Naive thymus-derived CD4-positive, alpha-beta T cell (primary cell): ENCODE measurements at regions not wholly inside any gene's neighbourhood (a gene's known extent, or its start where the extent isn't known, plus 50 kb on each side); places are given as distances from the start of the nearest gene placed in this dataset.

Source experiments
- ATAC-seq: fragments of 150-1000 bp; cut with Tn5 transposase; 2 replicates; pipeline ENCODE4 v1.10.0; 2021; ENCODE audit warnings: mild to moderate bottlenecking, moderate library complexity
- CTCF ChIA-PET: fragments of 350-600 bp; sonication (Branson Sonifier 250); formaldehyde crosslinking; loops from one replicate; lab custom pipeline; 2021; ENCODE audit warnings: antibody characterized with exemption; lab: Charles Lee
- POLR2A ChIA-PET: fragments of 350-600 bp; sonication (Branson Sonifier 250); formaldehyde crosslinking; loops from one replicate; lab custom pipeline; 2021; ENCODE audit warnings: antibody characterized with exemption, inconsistent platforms; lab: Charles Lee
- DNase-seq, 9 donors: peaks; one replicate each; pipeline versions ENCODE4 v3.0.0 to v3.0.0-alpha.2; 2020 to 2022; ENCODE audit warnings: mixed read lengths in 1 of 9
- H3K27ac ChIP-seq: one replicate; pipeline ENCODE4 v1.7.0; 2013; ENCODE audit warnings: mild to moderate bottlenecking, low read depth, low read length, moderate library complexity
- H3K27me3 ChIP-seq, 2 donors: one replicate each; pipeline ENCODE4 v1.7.0; 2013; ENCODE audit warnings: low read length in 2 of 2, mild to moderate bottlenecking in 2 of 2, moderate library complexity in 2 of 2; ENCODE audit not compliant: control insufficient read depth in 2 of 2, insufficient read depth in 2 of 2
- H3K36me3 ChIP-seq, 3 experiments: 1 replicate in 2 of 3; 2 replicates in 1 of 3; pipeline ENCODE4 v1.7.0; 2013; ENCODE audit warnings: low read length in 3 of 3, mild to moderate bottlenecking in 3 of 3, moderate library complexity in 1 of 3; ENCODE audit not compliant: insufficient read depth in 3 of 3, control insufficient read depth in 2 of 3
- H3K4me1 ChIP-seq, 2 donors: one replicate each; pipeline ENCODE4 v1.7.0; 2013; ENCODE audit warnings: low read length in 2 of 2, mild to moderate bottlenecking in 2 of 2, moderate library complexity in 1 of 2; ENCODE audit not compliant: control insufficient read depth in 2 of 2, insufficient read depth in 2 of 2
- H3K4me3 ChIP-seq: 2 replicates; pipeline ENCODE4 v1.7.0; 2013; ENCODE audit warnings: mild to moderate bottlenecking, low read length
- H3K9me3 ChIP-seq, 3 experiments: 1 replicate in 2 of 3; 2 replicates in 1 of 3; pipeline ENCODE4 v1.7.0; 2013; ENCODE audit warnings: low read length in 3 of 3; ENCODE audit not compliant: control insufficient read depth in 2 of 3
- H3K27ac Mint-ChIP-seq, 9 donors: one replicate each; pipeline ENCODE4 v1.8.0; 2020 to 2022; ENCODE audit warnings: mixed read lengths in 9 of 9, mild to moderate bottlenecking in 8 of 9, moderate library complexity in 5 of 9, inconsistent platforms in 2 of 9
- H3K27me3 Mint-ChIP-seq, 5 donors: one replicate each; pipeline ENCODE4 v1.8.0; 2021 to 2022; ENCODE audit warnings: mixed read lengths in 5 of 5, mild to moderate bottlenecking in 1 of 5
- H3K36me3 Mint-ChIP-seq, 5 donors: one replicate each; pipeline ENCODE4 v1.8.0; 2020 to 2022; ENCODE audit warnings: mixed read lengths in 5 of 5, mild to moderate bottlenecking in 3 of 5, inconsistent platforms in 1 of 5
- H3K4me1 Mint-ChIP-seq, 7 donors: one replicate each; pipeline ENCODE4 v1.8.0; 2020 to 2022; ENCODE audit warnings: mixed read lengths in 7 of 7, mild to moderate bottlenecking in 3 of 7, inconsistent platforms in 1 of 7
- H3K4me3 Mint-ChIP-seq, 10 donors: one replicate each; pipeline ENCODE4 v1.8.0; 2020 to 2022; ENCODE audit warnings: mild to moderate bottlenecking in 10 of 10, mixed read lengths in 10 of 10, moderate library complexity in 6 of 10, inconsistent platforms in 2 of 10
- H3K9me3 Mint-ChIP-seq, 11 donors: one replicate each; pipeline ENCODE4 v1.8.0; 2020 to 2022; ENCODE audit warnings: mixed read lengths in 11 of 11, mild to moderate bottlenecking in 4 of 11, inconsistent platforms in 1 of 11, moderate library complexity in 1 of 11
- intact Hi-C, 2 donors: fragments of 100-400 bp; cut with micrococcal nuclease; formaldehyde crosslinking; loops; one replicate each; pipeline ENCODE4 v1.15.1; 2023

DNA sequence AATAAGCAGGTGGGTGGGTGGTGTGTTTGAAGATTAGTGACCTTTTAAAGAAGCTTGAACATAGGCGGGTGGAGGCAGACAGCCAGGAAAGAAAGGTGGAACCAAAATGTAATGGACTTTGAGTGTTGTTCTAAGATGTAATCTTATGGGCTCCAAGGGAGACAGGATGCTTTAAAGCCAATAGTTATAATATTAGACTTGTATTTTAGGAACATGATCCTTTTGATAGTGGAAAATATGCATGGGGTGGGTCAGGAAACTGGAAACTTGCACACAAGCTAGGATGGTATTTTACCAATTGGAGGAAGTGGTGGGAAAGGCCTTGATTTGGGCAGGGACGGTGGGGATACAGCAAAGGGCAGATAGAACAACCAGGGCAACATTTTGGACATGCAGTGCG, 151.8 kb upstream of the PDE7B start:
- Mint-ChIP-seq H3K9me3 (peaks cover 0 to 9% (median 0%) of the 10 kb centered on the region in 11 donors), H3K36me3 (peaks cover 0 to 16% (median 0%) of the 10 kb centered on the region in 5 donors), H3K4me1 (peaks cover 0 to 10% (median 0%) of the 10 kb centered on the region in 7 donors), H3K27me3 (peaks cover 0 to 4% (median 0%) of the 10 kb centered on the region in 5 donors), H3K4me3 (no peak overlapping the region), H3K27ac (no peak overlapping the region)
- Histone ChIP-seq H3K9me3 (no peaks in the 10 kb centered on the region), H3K27me3 (no peaks in the 10 kb centered on the region), H3K4me3 (no peak overlapping the region), H3K36me3 (no peaks in the 10 kb centered on the region), H3K4me1 (no peaks in the 10 kb centered on the region), H3K27ac (no peak overlapping the region)
- ATAC-seq (no peak), DNase-seq (no peak)
- ChIA-PET POLR2A (no interaction called here), CTCF (no interaction called here)
- intact Hi-C loops = no loop called here

DNA sequence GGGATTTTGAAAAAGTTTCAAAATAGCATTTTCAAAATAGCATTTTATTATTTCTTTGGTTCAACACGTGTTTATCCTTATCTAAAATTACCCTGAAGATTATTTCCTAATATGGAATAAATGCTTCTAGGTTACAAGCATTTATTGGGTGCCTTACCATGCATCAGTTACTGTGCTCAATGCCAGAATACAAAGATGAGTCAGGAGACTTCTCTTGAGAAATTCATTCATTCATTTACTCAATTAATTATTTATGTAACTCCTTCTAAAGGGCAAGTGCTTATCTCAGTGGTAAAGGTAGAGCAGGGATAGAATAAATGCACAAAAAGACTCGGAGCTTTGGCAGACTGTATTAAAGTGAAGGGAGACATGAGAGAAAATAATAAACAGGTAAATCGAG, 150.1 kb upstream of the PDE7B start:
- Mint-ChIP-seq H3K27ac (no peak overlapping the region), H3K4me3 (no peak overlapping the region), H3K36me3 (peaks cover 0 to 22% (median 0%) of the 10 kb centered on the region in 5 donors), H3K4me1 (peaks cover 0 to 10% (median 0%) of the 10 kb centered on the region in 7 donors), H3K27me3 (peaks cover 0 to 8% (median 0%) of the 10 kb centered on the region in 5 donors), H3K9me3 (peaks cover 0 to 9% (median 0%) of the 10 kb centered on the region in 11 donors)
- DNase-seq (no peak), ATAC-seq (no peak)
- no peak overlapping the region for H3K4me3 ChIP-seq
- CTCF ChIA-PET = no interaction called here
- H3K27me3 ChIP-seq = no peaks in the 10 kb centered on the region
- POLR2A ChIA-PET = no interaction called here
- H3K36me3 ChIP-seq = no peaks in the 10 kb centered on the region
- H3K4me1 ChIP-seq = no peaks in the 10 kb centered on the region
- no peaks in the 10 kb centered on the region for H3K9me3 ChIP-seq
- intact Hi-C loops = no loop called here
- no peak overlapping the region for H3K27ac ChIP-seq

DNA sequence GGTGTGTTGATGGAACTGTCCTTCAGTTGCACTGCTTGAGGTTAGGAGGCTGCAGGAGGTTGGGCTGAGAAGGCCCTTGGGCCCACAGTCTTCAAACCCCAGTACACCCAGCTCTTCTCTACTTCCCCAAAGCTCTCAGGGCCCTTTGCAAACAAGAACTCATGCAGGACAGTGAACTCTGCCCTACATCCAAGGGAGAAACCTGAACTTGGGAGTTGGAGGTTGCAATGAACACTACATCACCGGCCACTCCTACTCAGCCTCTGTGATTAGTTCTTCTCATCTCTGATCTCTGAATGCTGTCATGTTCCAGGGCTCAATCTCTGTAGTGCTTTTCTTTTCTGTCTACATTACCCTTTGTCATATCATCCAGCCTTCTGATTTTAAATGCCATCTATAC, 148.5 kb upstream of the PDE7B start:
- DNase-seq (no peak), ATAC-seq (no peak)
- POLR2A ChIA-PET = no interaction called here
- peaks cover 0 to 10% (median 0%) of the 10 kb centered on the region in 7 donors for H3K4me1 Mint-ChIP-seq
- Histone ChIP-seq H3K4me1 (no peaks in the 10 kb centered on the region), H3K4me3 (no peak overlapping the region), H3K27me3 (no peaks in the 10 kb centered on the region), H3K36me3 (no peaks in the 10 kb centered on the region), H3K9me3 (no peaks in the 10 kb centered on the region), H3K27ac (no peak overlapping the region)
- H3K27ac Mint-ChIP-seq = no peak overlapping the region
- H3K9me3 Mint-ChIP-seq = peaks cover 0 to 8% (median 0%) of the 10 kb centered on the region in 11 donors
- intact Hi-C loops = no loop called here
- CTCF ChIA-PET = no interaction called here
- H3K36me3 Mint-ChIP-seq = peaks cover 0 to 15% (median 0%) of the 10 kb centered on the region in 5 donors
- H3K27me3 Mint-ChIP-seq = peaks cover 0 to 13% (median 0%) of the 10 kb centered on the region in 5 donors
- no peak overlapping the region for H3K4me3 Mint-ChIP-seq

DNA sequence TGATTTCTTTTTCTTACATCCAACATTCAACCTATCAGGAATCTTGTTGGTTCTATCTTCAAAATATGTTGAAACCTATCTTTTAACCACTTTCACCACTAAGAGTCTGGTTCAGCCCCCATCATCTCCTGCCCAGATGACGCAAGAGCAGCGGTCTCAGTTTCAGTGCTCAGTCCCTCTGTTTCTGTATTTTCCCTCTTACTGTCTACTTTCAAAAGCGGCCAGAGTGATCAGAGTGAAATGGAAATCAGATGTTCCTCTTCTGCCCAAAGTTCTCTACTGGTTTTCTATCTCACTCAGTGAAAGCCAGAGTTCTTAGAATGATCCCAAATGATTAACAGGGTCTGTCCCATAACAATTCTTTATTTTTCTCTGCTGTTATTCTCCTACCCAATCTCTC, 147.9 kb upstream of the PDE7B start:
- POLR2A ChIA-PET = no interaction called here
- ATAC-seq = no peak

DNA sequence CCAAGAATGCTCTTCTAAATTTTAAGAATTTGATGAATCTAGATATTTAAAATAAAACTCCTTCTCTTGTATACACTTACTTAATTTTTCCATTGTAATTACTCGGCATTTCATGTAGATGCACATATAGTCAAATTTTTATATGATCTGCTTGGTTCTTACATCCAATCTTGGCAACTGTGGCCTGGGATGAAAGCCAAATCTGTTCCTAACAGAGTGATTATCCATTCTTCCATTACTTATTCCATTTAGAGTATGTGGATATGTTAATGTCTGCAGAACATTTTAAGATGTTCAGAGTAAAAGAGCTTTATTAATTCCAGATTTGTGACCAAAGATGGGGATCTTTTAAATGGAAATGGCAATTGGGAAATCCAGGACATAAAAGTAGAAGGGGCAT, 144.1 kb upstream of the PDE7B start:
- peaks cover 0 to 5% (median 0%) of the 10 kb centered on the region in 5 donors for H3K36me3 Mint-ChIP-seq
- H3K27me3 Mint-ChIP-seq = peaks cover 0 to 12% (median 0%) of the 10 kb centered on the region in 5 donors
- ChIA-PET POLR2A (no interaction called here), CTCF (no interaction called here)
- no peak for ATAC-seq
- DNase-seq = no peak
- no peak overlapping the region for H3K27ac ChIP-seq
- no peaks in the 10 kb centered on the region for H3K27me3 ChIP-seq
- peaks cover 0 to 10% (median 0%) of the 10 kb centered on the region in 7 donors for H3K4me1 Mint-ChIP-seq
- no peaks in the 10 kb centered on the region for H3K9me3 ChIP-seq
- no peak overlapping the region for H3K4me3 Mint-ChIP-seq
- no peaks in the 10 kb centered on the region for H3K4me1 ChIP-seq
- no peak overlapping the region for H3K27ac Mint-ChIP-seq
- no peak overlapping the region for H3K4me3 ChIP-seq
- no peaks in the 10 kb centered on the region for H3K36me3 ChIP-seq
- intact Hi-C loops = no loop called here
- peaks cover 0 to 2% (median 0%) of the 10 kb centered on the region in 11 donors for H3K9me3 Mint-ChIP-seq

More for the DNA sequence above, 147.9 kb upstream of the PDE7B start:
- intact Hi-C loops = no loop called here
- H3K27me3 ChIP-seq = no peaks in the 10 kb centered on the region
- CTCF ChIA-PET = no interaction called here
- no peaks in the 10 kb centered on the region for H3K36me3 ChIP-seq
- no peak overlapping the region for H3K27ac Mint-ChIP-seq
- H3K4me1 Mint-ChIP-seq = peaks cover 0 to 10% (median 0%) of the 10 kb centered on the region in 7 donors
- H3K27ac ChIP-seq = no peak overlapping the region
- H3K9me3 ChIP-seq = no peaks in the 10 kb centered on the region
- H3K4me3 Mint-ChIP-seq = no peak overlapping the region
- no peaks in the 10 kb centered on the region for H3K4me1 ChIP-seq
- H3K27me3 Mint-ChIP-seq = peaks cover 0 to 13% (median 0%) of the 10 kb centered on the region in 5 donors
- peaks cover 0 to 15% (median 0%) of the 10 kb centered on the region in 5 donors for H3K36me3 Mint-ChIP-seq
- no peak for DNase-seq
- no peak overlapping the region for H3K4me3 ChIP-seq
- peaks cover 0 to 7% (median 0%) of the 10 kb centered on the region in 11 donors for H3K9me3 Mint-ChIP-seq

DNA sequence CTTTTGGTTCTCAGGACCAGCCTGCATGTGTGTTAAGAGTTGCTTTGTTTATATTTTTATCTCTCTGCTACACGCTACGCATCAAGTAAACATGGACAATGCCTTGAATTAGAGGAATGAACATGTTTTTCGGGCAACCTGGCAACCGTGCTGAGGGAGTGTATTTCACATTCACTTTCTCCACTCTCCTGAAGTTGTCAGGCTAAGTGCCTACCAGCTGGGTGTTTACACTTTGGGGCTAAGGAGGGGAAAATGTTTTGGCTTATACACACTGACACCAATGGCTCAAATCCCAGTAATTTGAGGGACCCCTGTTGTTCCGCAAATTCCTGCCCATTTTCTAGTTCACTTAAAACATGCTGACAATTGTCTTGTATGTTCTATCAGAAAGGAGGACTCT, 141.5 kb upstream of the PDE7B start:
- Histone ChIP-seq H3K36me3 (no peaks in the 10 kb centered on the region), H3K27me3 (no peaks in the 10 kb centered on the region), H3K4me3 (no peak overlapping the region), H3K4me1 (no peaks in the 10 kb centered on the region), H3K9me3 (no peaks in the 10 kb centered on the region), H3K27ac (no peak overlapping the region)
- no peak overlapping the region for H3K4me3 Mint-ChIP-seq
- CTCF ChIA-PET = no interaction called here
- H3K4me1 Mint-ChIP-seq = no peaks in the 10 kb centered on the region
- H3K9me3 Mint-ChIP-seq = no peaks in the 10 kb centered on the region
- peaks cover 0 to 14% (median 0%) of the 10 kb centered on the region in 5 donors for H3K27me3 Mint-ChIP-seq
- H3K36me3 Mint-ChIP-seq = peaks cover 0 to 4% (median 0%) of the 10 kb centered on the region in 5 donors
- intact Hi-C loops = no loop called here
- POLR2A ChIA-PET = no interaction called here
- no peak overlapping the region for H3K27ac Mint-ChIP-seq
- DNase-seq (no peak), ATAC-seq (no peak)

DNA sequence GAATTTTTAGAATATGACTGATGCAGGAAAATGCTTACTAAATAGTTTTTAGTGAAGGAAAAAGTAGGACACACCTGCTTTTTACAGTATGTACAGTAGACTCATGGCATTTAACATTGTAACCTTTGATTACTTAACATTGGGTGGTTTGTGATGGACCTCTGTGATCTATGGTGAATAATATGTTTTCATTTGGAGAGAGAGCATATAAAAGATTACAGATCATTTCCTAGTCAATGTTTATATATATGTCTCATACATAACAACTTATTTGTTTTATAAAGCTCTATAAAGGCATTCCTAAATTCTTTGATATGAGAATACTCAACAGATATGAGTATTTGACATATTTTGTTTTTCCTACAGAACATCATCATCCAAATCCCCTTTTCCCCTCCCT, 129.3 kb upstream of the PDE7B start:
- no peaks in the 10 kb centered on the region for H3K27me3 Mint-ChIP-seq
- H3K4me3 Mint-ChIP-seq = no peak overlapping the region
- H3K36me3 ChIP-seq = no peaks in the 10 kb centered on the region
- POLR2A ChIA-PET = no interaction called here
- H3K36me3 Mint-ChIP-seq = peaks cover 3 to 48% (median 10%) of the 10 kb centered on the region in 5 donors
- peaks cover 0 to 5% (median 0%) of the 10 kb centered on the region in 7 donors for H3K4me1 Mint-ChIP-seq
- H3K27me3 ChIP-seq = no peaks in the 10 kb centered on the region
- H3K4me3 ChIP-seq = no peak overlapping the region
- CTCF ChIA-PET = interaction anchor here (0.7 to 0.8 kb wide), 2 partner anchors 26 to 94 kb away, joined by 3 read pairs; no protein-coding TSS in a partner anchor
- ATAC-seq (no peak), DNase-seq (no peak)
- no peaks in the 10 kb centered on the region for H3K4me1 ChIP-seq
- H3K27ac ChIP-seq = no peak overlapping the region
- intact Hi-C loops = no loop called here
- peaks cover 10 to 33% (median 16%) of the 10 kb centered on the region in 11 donors for H3K9me3 Mint-ChIP-seq
- H3K27ac Mint-ChIP-seq = no peak overlapping the region
- peaks cover 0 to 4% (median 0%) of the 10 kb centered on the region in 3 experiments for H3K9me3 ChIP-seq
